ENCODE measurements at regions not wholly inside any gene's neighbourhood (a gene's known extent, or its start where the extent isn't known, plus 50 kb on each side); places are given as distances from the start of the nearest gene placed in this dataset.

DNA sequence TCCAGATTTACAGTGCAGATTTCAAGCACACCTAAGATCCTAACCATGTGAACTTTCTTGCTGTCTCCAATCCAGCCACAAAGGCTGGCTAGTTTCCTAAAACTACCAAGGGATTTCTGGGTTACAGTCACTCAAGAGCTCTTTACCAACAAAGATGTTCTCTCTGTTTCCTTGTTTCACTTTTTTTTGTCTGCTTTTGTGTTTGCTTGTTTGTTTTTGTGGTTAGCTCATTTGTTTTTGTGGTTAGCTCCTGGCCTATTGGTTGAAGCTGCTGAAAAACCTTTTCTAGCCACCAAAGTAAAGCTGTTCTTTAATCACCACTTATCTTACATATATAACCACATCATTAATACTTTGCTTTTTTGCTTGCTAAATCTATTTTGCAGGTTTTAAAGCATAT is 642.5 kb upstream of the GALNTL6 start:
- Histone ChIP-seq H2BK120ac (ENCODE audit: insufficient read depth, low read length, poor library complexity) (no peak overlapping the region), H3K9ac (ENCODE audit: low read length) (no peak overlapping the region), H3K4me2 (ENCODE audit: low read length) (no peak overlapping the region), H4K91ac (ENCODE audit: low read depth, low read length) (no peak overlapping the region), H3K4ac (ENCODE audit: low read depth, low read length) (no peak overlapping the region), H3K9me3 (ENCODE audit: insufficient read depth, low read depth, low read length) (no peaks in the 10 kb centered on the region), H4K12ac (ENCODE audit: low read depth, low read length) (no peak overlapping the region), H3K27me3 (ENCODE audit: insufficient read depth, low read length) (no peaks in the 10 kb centered on the region), H4K8ac (ENCODE audit: low read depth, low read length) (no peak overlapping the region), H3K36me3 (ENCODE audit: control insufficient read depth in 1 of 2, insufficient read depth in 2 of 2, low read length in 2 of 2) (no peaks in the 10 kb centered on the region), H2BK5ac (ENCODE audit: low read depth, low read length, poor library complexity) (no peak overlapping the region), H3K79me1 (ENCODE audit: low read length) (no peaks in the 10 kb centered on the region), H3K79me2 (ENCODE audit: control insufficient read depth, insufficient read depth, low read length, poor library complexity) (no peaks in the 10 kb centered on the region), H3K4me3 (ENCODE audit: low read depth, low read length) (no peak overlapping the region), H3K4me1 (ENCODE audit: control insufficient read depth in 1 of 2, insufficient read depth in 2 of 2, low read length in 2 of 2) (no peaks in the 10 kb centered on the region), H2BK12ac (ENCODE audit: low read length) (no peak overlapping the region), H3K18ac (ENCODE audit: low read length) (no peak overlapping the region), H2AFZ (ENCODE audit: insufficient read depth, low read length, poor library complexity) (no peak overlapping the region), H3K14ac (ENCODE audit: low read length) (no peak overlapping the region), H2AK5ac (ENCODE audit: low read length) (no peak overlapping the region), H3K23ac (ENCODE audit: low read length) (no peak overlapping the region), H3K27ac (ENCODE audit: low read depth, low read length) (no peak overlapping the region)
- DNase-seq, result no peak

GRCh38 chr4:171169396-171169795 is 643.8 kb upstream of the GALNTL6 start:
- Histone ChIP-seq H2BK120ac (ENCODE audit: insufficient read depth, low read length, poor library complexity) (no peak overlapping the region), H3K14ac (ENCODE audit: low read length) (no peak overlapping the region), H3K23ac (ENCODE audit: low read length) (no peak overlapping the region), H3K4ac (ENCODE audit: low read depth, low read length) (no peak overlapping the region), H3K36me3 (ENCODE audit: control insufficient read depth in 1 of 2, insufficient read depth in 2 of 2, low read length in 2 of 2) (no peaks in the 10 kb centered on the region), H3K79me2 (ENCODE audit: control insufficient read depth, insufficient read depth, low read length, poor library complexity) (no peaks in the 10 kb centered on the region), H2BK12ac (ENCODE audit: low read length) (no peak overlapping the region), H3K27me3 (ENCODE audit: insufficient read depth, low read length) (no peaks in the 10 kb centered on the region), H3K9me3 (ENCODE audit: insufficient read depth, low read depth, low read length) (no peaks in the 10 kb centered on the region), H2BK5ac (ENCODE audit: low read depth, low read length, poor library complexity) (no peak overlapping the region), H3K9ac (ENCODE audit: low read length) (no peak overlapping the region), H3K27ac (ENCODE audit: low read depth, low read length) (no peak overlapping the region), H3K4me1 (ENCODE audit: control insufficient read depth in 1 of 2, insufficient read depth in 2 of 2, low read length in 2 of 2) (no peaks in the 10 kb centered on the region), H4K91ac (ENCODE audit: low read depth, low read length) (no peak overlapping the region), H4K8ac (ENCODE audit: low read depth, low read length) (no peak overlapping the region), H4K12ac (ENCODE audit: low read depth, low read length) (no peak overlapping the region), H3K79me1 (ENCODE audit: low read length) (no peaks in the 10 kb centered on the region), H3K4me2 (ENCODE audit: low read length) (no peak overlapping the region), H3K4me3 (ENCODE audit: low read depth, low read length) (no peak overlapping the region), H2AFZ (ENCODE audit: insufficient read depth, low read length, poor library complexity) (no peak overlapping the region), H3K18ac (ENCODE audit: low read length) (no peak overlapping the region), H2AK5ac (ENCODE audit: low read length) (no peak overlapping the region)
- WGBS (ENCODE audit: extremely low coverage, insufficient coverage, insufficient read length), result no CpG with 5 or more reads among the region's 4 CpGs
- DNase-seq, result no peak

- Histone ChIP-seq H2BK12ac (ENCODE audit: low read length) (no peak overlapping the region), H3K27ac (ENCODE audit: low read depth, low read length) (no peak overlapping the region), H3K36me3 (ENCODE audit: control insufficient read depth in 1 of 2, insufficient read depth in 2 of 2, low read length in 2 of 2) (no peaks in the 10 kb centered on the region), H3K23ac (ENCODE audit: low read length) (no peak overlapping the region), H3K18ac (ENCODE audit: low read length) (no peak overlapping the region), H2BK120ac (ENCODE audit: insufficient read depth, low read length, poor library complexity) (no peak overlapping the region), H4K91ac (ENCODE audit: low read depth, low read length) (no peak overlapping the region), H3K27me3 (ENCODE audit: insufficient read depth, low read length) (no peaks in the 10 kb centered on the region), H3K4me2 (ENCODE audit: low read length) (no peak overlapping the region), H2BK5ac (ENCODE audit: low read depth, low read length, poor library complexity) (no peak overlapping the region), H3K4ac (ENCODE audit: low read depth, low read length) (no peak overlapping the region), H2AK5ac (ENCODE audit: low read length) (no peak overlapping the region), H2AFZ (ENCODE audit: insufficient read depth, low read length, poor library complexity) (no peak overlapping the region), H3K14ac (ENCODE audit: low read length) (no peak overlapping the region), H3K9me3 (ENCODE audit: insufficient read depth, low read depth, low read length) (no peaks in the 10 kb centered on the region), H3K4me3 (ENCODE audit: low read depth, low read length) (no peak overlapping the region), H3K9ac (ENCODE audit: low read length) (no peak overlapping the region), H4K8ac (ENCODE audit: low read depth, low read length) (no peak overlapping the region), H3K79me2 (ENCODE audit: control insufficient read depth, insufficient read depth, low read length, poor library complexity) (no peaks in the 10 kb centered on the region), H3K79me1 (ENCODE audit: low read length) (no peaks in the 10 kb centered on the region), H4K12ac (ENCODE audit: low read depth, low read length) (no peak overlapping the region), H3K4me1 (ENCODE audit: control insufficient read depth in 1 of 2, insufficient read depth in 2 of 2, low read length in 2 of 2) (no peaks in the 10 kb centered on the region)
- DNase-seq, result no peak
- no CpG with 5 or more reads among the region's 3 CpGs for WGBS (ENCODE audit: extremely low coverage, insufficient coverage, insufficient read length)
Observed at GRCh38 chr4:171162478-171162877, 650.7 kb upstream of the GALNTL6 start.

- DNase-seq, result no peak
- no peak overlapping the region for H3K4me2 ChIP-seq (ENCODE audit: low read length)
- H3K27me3 ChIP-seq (ENCODE audit: insufficient read depth, low read length), result no peaks in the 10 kb centered on the region
- H2BK12ac ChIP-seq (ENCODE audit: low read length), result no peak overlapping the region
- no peak overlapping the region for H3K23ac ChIP-seq (ENCODE audit: low read length)
- no peak overlapping the region for H3K9ac ChIP-seq (ENCODE audit: low read length)
- no peak overlapping the region for H4K8ac ChIP-seq (ENCODE audit: low read depth, low read length)
- no peak overlapping the region for H3K27ac ChIP-seq (ENCODE audit: low read depth, low read length)
- H3K4ac ChIP-seq (ENCODE audit: low read depth, low read length), result no peak overlapping the region
- no peak overlapping the region for H4K91ac ChIP-seq (ENCODE audit: low read depth, low read length)
- H3K18ac ChIP-seq (ENCODE audit: low read length), result no peak overlapping the region
- no peaks in the 10 kb centered on the region for H3K9me3 ChIP-seq (ENCODE audit: insufficient read depth, low read depth, low read length)
- no peak overlapping the region for H2AK5ac ChIP-seq (ENCODE audit: low read length)
- no peak overlapping the region for H4K12ac ChIP-seq (ENCODE audit: low read depth, low read length)
- no peaks in the 10 kb centered on the region for H3K36me3 ChIP-seq (ENCODE audit: control insufficient read depth in 1 of 2, insufficient read depth in 2 of 2, low read length in 2 of 2)
- no peaks in the 10 kb centered on the region for H3K79me2 ChIP-seq (ENCODE audit: control insufficient read depth, insufficient read depth, low read length, poor library complexity)
- H2BK120ac ChIP-seq (ENCODE audit: insufficient read depth, low read length, poor library complexity), result no peak overlapping the region
- H3K4me1 ChIP-seq (ENCODE audit: control insufficient read depth in 1 of 2, insufficient read depth in 2 of 2, low read length in 2 of 2), result no peaks in the 10 kb centered on the region
- H2BK5ac ChIP-seq (ENCODE audit: low read depth, low read length, poor library complexity), result no peak overlapping the region
- WGBS (ENCODE audit: extremely low coverage, insufficient coverage, insufficient read length), result no CpG with 5 or more reads among the region's 7 CpGs
- no peaks in the 10 kb centered on the region for H3K79me1 ChIP-seq (ENCODE audit: low read length)
- H3K4me3 ChIP-seq (ENCODE audit: low read depth, low read length), result no peak overlapping the region
- H3K14ac ChIP-seq (ENCODE audit: low read length), result no peak overlapping the region
- no peak overlapping the region for H2AFZ ChIP-seq (ENCODE audit: insufficient read depth, low read length, poor library complexity)
Observed at GRCh38 chr4:171157462-171158082, 655.6 kb upstream of the GALNTL6 start.
